ENCODE measurements at regions not wholly inside any gene's neighbourhood (a gene's known extent, or its start where the extent isn't known, plus 50 kb on each side); places are given as distances from the start of the nearest gene placed in this dataset.

- TF ChIP-seq POLR2AphosphoS5 (IDR thresholded peaks at IDR 0.05; ENCODE audit: low read depth, low read length), result no peak
- no peak for TF ChIP-seq POLR2A (IDR thresholded peaks at IDR 0.05; ENCODE audit: low read depth, low read length)
- no peak for TF ChIP-seq TAF1 (IDR thresholded peaks at IDR 0.05; ENCODE audit: low read depth, low read length)
- TF ChIP-seq PAX5 (IDR thresholded peaks at IDR 0.05; ENCODE audit: insufficient read depth, low read length, severe bottlenecking), result no peak
- TF ChIP-seq POU2F2 (IDR thresholded peaks at IDR 0.05; ENCODE audit: low read depth, low read length), result no peak
These were observed 303.0 kb upstream of the FOXF1 start for GRCh38 chr16:86207350-86207749.
